Naive thymus-derived CD8-positive, alpha-beta T cell (primary cell): ENCODE measurements at regions not wholly inside any gene's neighbourhood (a gene's known extent, or its start where the extent isn't known, plus 50 kb on each side); places are given as distances from the start of the nearest gene placed in this dataset.

Experiments
- ATAC-seq, 2 donors: fragments of 150-1000 bp; cut with Tn5 transposase in 1 of 2; sonication (Bioruptor Pico), chemical (Tn5 transposase) in 1 of 2; 1 replicate in 1 of 2; 2 replicates in 1 of 2; pipeline ENCODE4 v1.10.0; 2021; ENCODE audit warnings: mild to moderate bottlenecking in 2 of 2, moderate library complexity in 2 of 2
- POLR2A ChIA-PET: fragments of 350-600 bp; sonication (Branson Sonifier 250); formaldehyde crosslinking; loops from one replicate; lab custom pipeline; 2021; ENCODE audit warnings: antibody characterized with exemption; lab: Charles Lee
- DNase-seq, 10 donors: peaks; one replicate each; pipeline versions ENCODE4 v3.0.0 to v3.0.0-alpha.2; 2020 to 2022
- H3K27ac Mint-ChIP-seq, 10 donors: one replicate each; pipeline ENCODE4 v1.8.0; 2020 to 2022; ENCODE audit warnings: mild to moderate bottlenecking in 10 of 10, mixed read lengths in 10 of 10, moderate library complexity in 4 of 10, inconsistent platforms in 1 of 10
- H3K27me3 Mint-ChIP-seq, 5 donors: one replicate each; pipeline ENCODE4 v1.8.0; 2021 to 2022; ENCODE audit warnings: mixed read lengths in 5 of 5
- H3K36me3 Mint-ChIP-seq, 3 donors: one replicate each; pipeline ENCODE4 v1.8.0; 2020 to 2022; ENCODE audit warnings: mixed read lengths in 3 of 3, mild to moderate bottlenecking in 2 of 3, inconsistent platforms in 1 of 3
- H3K4me1 Mint-ChIP-seq, 4 donors: one replicate each; pipeline ENCODE4 v1.8.0; 2021 to 2022; ENCODE audit warnings: mixed read lengths in 4 of 4
- H3K4me3 Mint-ChIP-seq, 10 donors: one replicate each; pipeline ENCODE4 v1.8.0; 2020 to 2022; ENCODE audit warnings: mild to moderate bottlenecking in 10 of 10, mixed read lengths in 10 of 10, moderate library complexity in 6 of 10, inconsistent platforms in 1 of 10
- H3K9me3 Mint-ChIP-seq, 9 donors: one replicate each; pipeline ENCODE4 v1.8.0; 2020 to 2022; ENCODE audit warnings: mixed read lengths in 9 of 9, mild to moderate bottlenecking in 3 of 9, inconsistent platforms in 1 of 9, moderate library complexity in 1 of 9

- no peaks in the 10 kb centered on the region for H3K9me3 Mint-ChIP-seq
- DNase-seq (no peak), ATAC-seq (no peak)
- H3K4me3 Mint-ChIP-seq: no peak overlapping the region
- H3K36me3 Mint-ChIP-seq: peaks cover 0 to 7% (median 5%) of the 10 kb centered on the region in 3 donors
- H3K27me3 Mint-ChIP-seq: peaks cover 39 to 69% (median 54%) of the 10 kb centered on the region in 5 donors
- POLR2A ChIA-PET: no interaction called here
- H3K4me1 Mint-ChIP-seq: peaks cover 7 to 18% (median 9%) of the 10 kb centered on the region in 4 donors
- H3K27ac Mint-ChIP-seq: peak overlapping the region in 1 of 10 donors; percentile 1
These were observed 136.5 kb downstream of the MRPL36 start for GRCh38 chr5:1663186-1663585.

DNA sequence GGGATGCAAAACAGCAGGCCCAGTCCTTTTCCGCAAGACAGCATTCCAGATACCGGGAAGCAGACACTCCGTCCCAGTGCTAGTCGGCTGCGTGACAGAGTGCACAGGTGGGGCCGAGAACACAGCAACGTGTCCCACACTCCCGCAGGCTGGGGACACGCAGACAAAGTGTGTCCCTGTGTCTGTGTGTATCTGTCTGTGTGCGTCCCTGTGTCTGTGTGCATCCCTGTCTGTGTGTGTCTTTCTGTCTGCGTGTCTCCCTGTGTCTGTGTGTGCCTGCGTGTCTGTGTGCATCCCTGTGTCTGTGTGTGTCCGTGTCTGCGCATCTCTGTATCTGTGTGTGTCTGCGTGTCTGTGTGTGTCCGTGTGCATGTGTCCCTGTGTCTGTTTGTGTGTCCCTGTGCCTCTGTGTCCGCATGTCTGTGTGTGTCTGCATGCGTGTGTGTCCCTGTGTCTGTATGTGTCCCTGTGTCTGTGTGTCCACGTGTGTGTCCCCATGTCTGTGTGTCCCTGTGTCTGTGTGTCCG lies 137.0 kb downstream of the MRPL36 start:
- DNase-seq (no peak), ATAC-seq (no peak)
- H3K27me3 Mint-ChIP-seq: peaks cover 41 to 69% (median 52%) of the 10 kb centered on the region in 5 donors
- no peak overlapping the region for H3K4me3 Mint-ChIP-seq
- H3K4me1 Mint-ChIP-seq: peaks cover 5 to 15% (median 7%) of the 10 kb centered on the region in 4 donors
- H3K36me3 Mint-ChIP-seq: peaks cover 0 to 7% (median 5%) of the 10 kb centered on the region in 3 donors
- peak overlapping the region in 2 of 10 donors; percentile 1 to 87 for H3K27ac Mint-ChIP-seq
- H3K9me3 Mint-ChIP-seq: no peaks in the 10 kb centered on the region
- POLR2A ChIA-PET: no interaction called here

- Mint-ChIP-seq H3K4me1 (peaks cover 5 to 15% (median 7%) of the 10 kb centered on the region in 4 donors), H3K27me3 (peaks cover 41 to 75% (median 56%) of the 10 kb centered on the region in 5 donors), H3K36me3 (peaks cover 0 to 7% (median 5%) of the 10 kb centered on the region in 3 donors), H3K9me3 (no peaks in the 10 kb centered on the region), H3K4me3 (no peak overlapping the region), H3K27ac (peak overlapping the region in 1 of 10 donors; percentile 87)
- no peak for DNase-seq
- POLR2A ChIA-PET: no interaction called here
- ATAC-seq: no peak
These were observed 137.6 kb downstream of the MRPL36 start for GRCh38 chr5:1661831-1662558.

GRCh38 chr5:1661311-1661710 lies 137.6 kb upstream of the LPCAT1 start:
- no peaks in the 10 kb centered on the region for H3K9me3 Mint-ChIP-seq
- no peak overlapping the region for H3K27ac Mint-ChIP-seq
- H3K4me3 Mint-ChIP-seq: no peak overlapping the region
- DNase-seq (no peak), ATAC-seq (no peak)
- peaks cover 41 to 76% (median 58%) of the 10 kb centered on the region in 5 donors for H3K27me3 Mint-ChIP-seq
- H3K36me3 Mint-ChIP-seq: peaks cover 0 to 7% (median 5%) of the 10 kb centered on the region in 3 donors
- POLR2A ChIA-PET: no interaction called here
- peaks cover 0 to 10% (median 5%) of the 10 kb centered on the region in 4 donors for H3K4me1 Mint-ChIP-seq

- POLR2A ChIA-PET: no interaction called here
- Mint-ChIP-seq H3K9me3 (no peaks in the 10 kb centered on the region), H3K4me3 (no peak overlapping the region), H3K27me3 (peaks cover 35 to 74% (median 54%) of the 10 kb centered on the region in 5 donors), H3K4me1 (peaks cover 0 to 2% (median under 1%) of the 10 kb centered on the region in 4 donors), H3K36me3 (peaks cover 0 to 2% (median 0%) of the 10 kb centered on the region in 3 donors), H3K27ac (no peak overlapping the region)
- no peak for DNase-seq
- ATAC-seq: no peak
These were observed 136.8 kb upstream of the LPCAT1 start for GRCh38 chr5:1660511-1660910.

GRCh38 chr5:1660001-1660400 lies 136.2 kb upstream of the LPCAT1 start:
- no peak for DNase-seq
- H3K27ac Mint-ChIP-seq: no peak overlapping the region

DNA sequence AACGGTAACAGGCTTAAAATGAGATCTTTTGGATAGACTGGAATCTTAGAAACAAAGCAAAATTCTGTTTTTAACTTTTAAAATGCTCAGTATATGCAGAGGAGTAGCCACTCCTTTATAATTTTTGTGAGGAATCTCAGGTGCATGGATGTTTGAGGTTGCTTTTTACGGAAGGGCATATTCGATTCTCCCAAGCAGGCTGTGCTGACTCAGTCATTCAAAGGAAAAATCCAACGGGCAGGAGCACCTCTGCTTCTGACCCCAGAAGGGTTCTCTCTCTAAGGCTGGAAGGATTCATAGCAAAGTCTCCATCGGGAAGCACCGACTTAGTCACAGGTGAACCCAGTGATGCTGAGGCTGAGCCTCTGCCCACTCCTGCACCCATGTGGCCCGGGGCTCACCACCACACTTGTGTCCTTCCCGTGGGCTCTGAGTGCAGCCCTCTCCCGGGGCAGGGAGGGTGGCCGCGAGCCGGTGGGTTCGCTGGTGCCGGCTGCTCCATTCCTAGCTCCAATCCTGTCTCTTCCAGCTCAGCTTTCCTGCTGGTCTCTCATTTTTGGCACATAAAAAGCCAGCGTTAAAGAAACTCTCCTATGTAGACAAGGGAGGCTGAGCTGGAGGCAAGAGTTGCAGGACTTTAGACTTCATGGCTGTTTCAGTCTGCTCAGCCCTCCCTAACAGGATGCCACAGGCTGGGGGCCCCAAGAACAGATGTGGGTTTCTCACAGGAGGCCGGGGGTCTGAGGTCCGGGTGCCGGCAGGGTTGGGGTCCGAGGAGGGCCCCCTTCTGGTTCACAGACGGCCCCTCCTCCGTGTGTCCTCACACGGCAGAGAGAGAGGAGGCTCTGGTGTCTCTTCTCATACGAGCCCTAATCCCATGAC lies 135.6 kb upstream of the LPCAT1 start:
- H3K27me3 Mint-ChIP-seq: peaks cover 28 to 74% (median 46%) of the 10 kb centered on the region in 5 donors

More at GRCh38 chr5:1660001-1660400, 136.2 kb upstream of the LPCAT1 start:
- ATAC-seq: no peak
- Mint-ChIP-seq H3K9me3 (no peaks in the 10 kb centered on the region), H3K4me3 (no peak overlapping the region), H3K36me3 (no peaks in the 10 kb centered on the region), H3K4me1 (peaks cover 0 to 1% (median 0%) of the 10 kb centered on the region in 4 donors), H3K27me3 (peaks cover 31 to 74% (median 50%) of the 10 kb centered on the region in 5 donors)
- POLR2A ChIA-PET: no interaction called here

GRCh38 chr5:1658665-1659064 lies 134.9 kb upstream of the LPCAT1 start:
- H3K4me1 Mint-ChIP-seq: peaks cover 0 to 1% (median 0%) of the 10 kb centered on the region in 4 donors
- no peak for DNase-seq
- H3K4me3 Mint-ChIP-seq: no peak overlapping the region
- H3K27ac Mint-ChIP-seq: peak overlapping the region in 1 of 10 donors; percentile 58
- H3K36me3 Mint-ChIP-seq: no peaks in the 10 kb centered on the region
- peaks cover 26 to 71% (median 46%) of the 10 kb centered on the region in 5 donors for H3K27me3 Mint-ChIP-seq
- no peak for ATAC-seq
- POLR2A ChIA-PET: no interaction called here
- no peaks in the 10 kb centered on the region for H3K9me3 Mint-ChIP-seq

More for the DNA sequence above, 135.6 kb upstream of the LPCAT1 start:
- POLR2A ChIA-PET: no interaction called here
- Mint-ChIP-seq H3K36me3 (no peaks in the 10 kb centered on the region), H3K27ac (peak overlapping the region in 1 of 10 donors; percentile 58), H3K4me1 (peaks cover 0 to 1% (median 0%) of the 10 kb centered on the region in 4 donors), H3K4me3 (no peak overlapping the region), H3K9me3 (no peaks in the 10 kb centered on the region)
- ATAC-seq: no peak
- no peak for DNase-seq

- peaks cover 17 to 71% (median 33%) of the 10 kb centered on the region in 5 donors for H3K27me3 Mint-ChIP-seq
- H3K36me3 Mint-ChIP-seq: no peaks in the 10 kb centered on the region
- ATAC-seq (no peak), DNase-seq (no peak)
- H3K27ac Mint-ChIP-seq: no peak overlapping the region
- POLR2A ChIA-PET: no interaction called here
- H3K9me3 Mint-ChIP-seq: no peaks in the 10 kb centered on the region
- peaks cover 3 to 10% (median 7%) of the 10 kb centered on the region in 4 donors for H3K4me1 Mint-ChIP-seq
- no peak overlapping the region for H3K4me3 Mint-ChIP-seq
These were observed 133.5 kb upstream of the LPCAT1 start for GRCh38 chr5:1657161-1657741.

DNA sequence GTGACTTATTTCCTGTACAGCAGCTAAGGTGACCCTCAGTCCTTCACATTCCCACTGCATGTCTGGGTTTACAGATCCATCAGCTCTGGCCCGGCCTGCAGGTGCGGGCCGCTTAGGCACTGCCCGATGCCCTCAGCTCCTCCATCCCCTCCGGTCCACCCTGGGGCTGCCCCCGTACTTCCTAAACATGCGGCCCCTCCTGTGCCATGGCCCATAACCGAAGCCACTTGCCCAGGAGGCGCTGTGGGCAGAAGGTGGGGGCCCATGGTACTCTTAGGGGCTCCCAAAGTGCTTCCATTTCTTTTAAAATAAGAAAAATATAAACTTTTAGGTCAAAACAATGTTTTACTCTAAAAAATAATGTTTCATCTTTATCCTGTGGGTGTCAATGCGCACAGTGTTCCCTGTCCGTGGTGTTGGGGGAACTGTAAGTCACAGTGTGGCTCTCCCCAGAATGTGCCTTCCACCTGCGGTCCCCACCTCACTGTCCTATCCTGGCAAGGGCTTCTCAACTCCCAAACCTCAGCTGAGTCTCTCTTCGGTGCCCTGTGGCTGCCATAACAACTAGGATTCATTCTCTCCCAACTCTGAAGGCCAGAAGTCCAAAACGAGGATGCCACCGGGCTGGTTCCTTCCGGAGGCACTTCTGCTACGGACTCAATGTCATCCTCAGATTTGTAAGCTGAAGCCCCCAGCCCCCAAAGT lies 132.7 kb upstream of the LPCAT1 start:
- H3K4me3 Mint-ChIP-seq: no peak overlapping the region
- H3K4me1 Mint-ChIP-seq: peaks cover 3 to 10% (median 8%) of the 10 kb centered on the region in 4 donors
- no peak for ATAC-seq
- H3K27ac Mint-ChIP-seq: no peak overlapping the region
- DNase-seq: no peak
- no peaks in the 10 kb centered on the region for H3K36me3 Mint-ChIP-seq
- H3K27me3 Mint-ChIP-seq: peaks cover 15 to 68% (median 30%) of the 10 kb centered on the region in 5 donors
- POLR2A ChIA-PET: no interaction called here
- no peaks in the 10 kb centered on the region for H3K9me3 Mint-ChIP-seq

- no peaks in the 10 kb centered on the region for H3K36me3 Mint-ChIP-seq
- no peaks in the 10 kb centered on the region for H3K9me3 Mint-ChIP-seq
- H3K27me3 Mint-ChIP-seq: peaks cover 13 to 74% (median 30%) of the 10 kb centered on the region in 5 donors
- no peak overlapping the region for H3K27ac Mint-ChIP-seq
- POLR2A ChIA-PET: no interaction called here
- peaks cover 3 to 10% (median 8%) of the 10 kb centered on the region in 4 donors for H3K4me1 Mint-ChIP-seq
- ATAC-seq (no peak), DNase-seq (no peak)
- no peak overlapping the region for H3K4me3 Mint-ChIP-seq
These were observed 131.9 kb upstream of the LPCAT1 start for GRCh38 chr5:1655496-1656270.
